NCI-H146 (cell line): ENCODE measurements at regions not wholly inside any gene's neighbourhood (a gene's known extent, or its start where the extent isn't known, plus 50 kb on each side); places are given as distances from the start of the nearest gene placed in this dataset.
"Not testable (repeated sequence)": the region's sequence is repeated elsewhere in the genome, so short reads cannot be mapped to it uniquely, and the experiment has no call there.

ENCODE experiments used
- DNase-seq: peaks from one replicate; lab custom pipeline; 2025; lab: John Stamatoyannopoulos, UW

DNA sequence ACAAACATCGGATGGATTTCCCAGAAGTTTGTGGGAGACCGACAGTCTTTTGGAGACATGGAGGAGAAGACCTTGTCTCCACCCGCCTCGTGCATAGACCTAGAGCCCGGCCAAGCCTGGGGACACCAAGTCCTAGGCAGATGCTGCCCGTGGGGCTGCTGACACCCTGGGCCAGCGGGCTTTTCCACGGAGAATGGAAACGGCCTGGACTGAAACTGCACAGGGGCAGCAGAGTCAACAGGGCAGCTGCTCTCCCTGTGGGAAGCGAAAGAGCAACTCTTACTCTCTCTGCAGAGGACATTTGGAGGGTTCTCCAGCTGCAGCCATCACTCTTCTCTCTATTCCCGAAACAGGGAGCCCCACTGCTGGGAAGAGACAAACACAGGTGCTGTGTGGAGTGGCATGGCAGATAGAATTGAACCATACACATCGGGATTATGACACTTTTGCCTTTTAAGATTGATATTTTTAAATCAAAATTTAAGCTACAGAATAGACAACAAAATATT, 401.2 kb downstream of the THBS2 start:
- DNase-seq = peak; percentile 52

DNA sequence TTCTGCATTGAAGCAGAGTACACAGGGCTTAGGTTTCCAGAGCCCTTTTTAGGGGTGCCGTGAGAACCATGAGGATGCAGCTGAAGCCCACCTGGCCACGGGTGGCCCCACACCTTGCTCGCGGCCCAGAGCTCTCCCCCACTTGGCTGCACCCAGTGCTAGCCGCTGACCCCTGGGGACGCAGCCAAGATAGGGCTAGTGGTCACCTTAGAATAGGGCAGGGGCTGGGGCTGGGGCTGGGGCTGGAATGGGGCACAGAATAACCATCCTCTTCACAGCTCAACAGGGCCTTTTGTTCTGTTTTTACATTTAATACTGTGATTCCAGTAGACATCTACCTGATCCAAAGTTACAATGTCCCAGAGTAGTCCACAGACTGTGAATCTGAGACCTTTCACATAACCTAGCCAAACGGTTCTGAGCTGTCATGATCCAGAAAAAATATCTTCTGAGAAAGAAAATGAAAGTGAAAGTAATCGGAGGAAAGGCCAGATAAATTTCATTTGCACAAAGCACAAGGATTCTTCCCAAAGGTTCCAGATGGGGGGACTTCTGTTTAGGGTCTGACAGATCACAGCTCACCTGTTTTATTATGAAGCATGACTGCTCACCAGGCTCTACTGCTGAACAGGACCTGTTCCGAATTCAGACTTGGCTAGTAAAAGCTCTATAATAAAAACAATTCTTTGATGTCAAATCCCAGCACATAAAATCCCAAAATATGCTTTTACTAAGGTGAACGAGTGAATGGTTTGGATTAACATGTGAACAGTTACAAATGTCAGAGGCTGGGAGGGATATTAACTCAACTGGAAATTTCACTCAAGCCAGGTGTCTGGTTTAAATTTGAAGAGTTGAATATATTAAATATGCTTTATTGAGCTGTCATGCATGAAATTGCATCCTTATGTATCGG, 401.9 kb downstream of the THBS2 start:
- no peak for DNase-seq

DNA sequence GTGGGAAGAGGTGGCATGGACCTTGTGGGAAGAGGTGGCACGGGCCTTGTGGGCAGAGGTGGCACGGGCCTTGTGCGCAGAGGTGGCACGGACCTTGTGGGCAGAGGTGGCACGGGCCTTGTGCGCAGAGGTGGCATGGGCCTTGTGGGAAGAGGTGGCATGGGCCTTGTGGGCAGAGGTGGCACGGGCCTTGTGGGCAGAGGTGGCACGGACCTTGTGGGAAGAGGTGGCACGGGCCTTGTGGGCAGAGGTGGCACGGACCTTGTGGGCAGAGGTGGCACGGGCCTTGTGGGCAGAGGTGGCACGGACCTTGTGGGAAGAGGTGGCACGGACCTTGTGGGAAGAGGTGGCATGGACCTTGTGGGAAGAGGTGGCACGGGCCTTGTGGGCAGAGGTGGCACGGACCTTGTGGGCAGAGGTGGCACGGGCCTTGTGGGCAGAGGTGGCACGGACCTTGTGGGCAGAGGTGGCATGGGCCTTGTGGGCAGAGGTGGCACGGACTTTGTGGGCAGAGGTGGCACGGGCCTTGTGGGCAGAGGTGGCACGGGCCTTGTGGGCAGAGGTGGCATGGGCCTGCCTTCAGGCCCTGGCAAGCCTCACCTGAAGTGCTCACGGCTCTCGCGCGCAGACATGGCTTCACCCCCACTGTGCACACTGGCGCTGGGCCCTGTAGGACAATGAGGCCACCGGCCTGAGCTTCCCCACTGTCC, 403.5 kb downstream of the THBS2 start:
- not testable (repeated sequence) for DNase-seq

DNA sequence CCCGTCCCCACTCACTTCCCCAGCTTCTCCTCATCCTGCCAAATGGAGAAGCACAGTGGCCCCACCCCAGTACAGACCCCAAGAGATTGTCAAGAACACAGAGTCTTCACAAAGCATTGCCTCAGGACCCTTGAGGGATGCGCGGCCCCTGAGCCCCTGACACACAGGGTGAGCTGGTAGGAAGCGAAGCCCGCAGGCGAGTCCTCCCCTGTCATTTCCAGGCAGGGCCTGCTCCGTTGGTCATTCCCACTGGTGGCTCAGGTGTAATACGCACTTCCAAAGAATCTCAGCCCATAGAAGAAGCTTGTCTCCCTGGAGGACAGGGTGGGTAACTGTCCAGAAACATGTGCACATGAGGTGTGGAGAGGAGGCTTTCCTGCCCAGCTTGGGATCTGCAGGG, 404.2 kb downstream of the THBS2 start:
- no peak for DNase-seq

DNA sequence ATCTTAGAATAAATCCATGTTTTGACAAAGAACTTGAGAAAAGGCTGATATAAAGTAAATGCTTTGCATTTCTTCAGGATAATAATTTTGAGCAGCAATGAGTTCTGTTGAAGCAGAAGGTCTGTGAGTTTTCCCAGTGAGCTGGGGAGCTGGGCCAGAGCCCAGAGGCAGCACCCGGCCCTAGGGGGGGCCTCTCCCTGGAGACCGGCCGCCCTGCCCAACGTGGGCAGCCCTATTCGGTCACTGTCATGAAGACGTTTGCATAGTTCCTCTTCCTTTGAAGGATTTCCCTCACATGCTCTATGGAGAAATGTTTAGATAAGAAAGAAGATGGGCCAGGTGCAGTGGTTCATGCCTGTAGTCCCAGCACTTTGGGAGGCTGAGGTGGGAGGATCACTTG, 404.8 kb downstream of the THBS2 start:
- no peak for DNase-seq

DNA sequence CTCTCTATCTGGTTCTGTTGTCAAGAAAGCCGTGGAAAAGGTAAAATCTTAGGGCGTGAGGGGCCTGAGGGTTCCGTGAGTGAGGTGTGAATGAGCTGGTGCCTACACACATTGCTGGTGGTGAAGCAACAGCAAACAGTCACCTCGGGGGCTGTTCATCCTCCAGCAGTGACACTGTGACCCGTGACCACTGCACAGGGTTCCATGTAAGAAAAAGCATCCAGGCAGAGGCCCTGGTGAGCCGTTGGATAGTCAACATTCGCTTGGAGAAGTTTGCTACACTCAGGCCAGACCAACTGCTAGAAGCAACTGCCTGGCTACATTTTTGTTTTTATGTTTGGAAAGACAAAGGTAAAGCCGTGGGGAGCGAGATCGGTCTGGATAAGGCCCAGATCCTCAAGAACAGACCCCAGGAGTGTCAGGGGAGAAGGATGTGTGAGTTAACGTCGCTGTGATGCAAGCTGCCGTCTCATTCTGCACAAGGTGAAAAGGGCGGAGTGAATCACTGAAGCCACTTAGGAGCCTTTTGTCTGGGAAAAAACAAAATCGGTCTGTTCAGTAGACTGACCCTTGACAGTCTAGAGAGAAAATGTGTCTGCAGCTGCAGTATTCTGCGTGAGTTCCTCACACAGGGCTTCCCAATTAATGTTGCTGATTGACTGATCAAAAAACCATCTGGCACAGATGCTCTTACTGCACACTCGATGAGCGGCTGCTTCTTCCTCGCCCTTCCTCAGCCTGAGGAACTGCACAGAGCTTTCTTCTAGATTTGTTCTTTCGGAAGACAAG, 404.0 kb downstream of the SMOC2 start:
- DNase-seq = peak; percentile 23

DNA sequence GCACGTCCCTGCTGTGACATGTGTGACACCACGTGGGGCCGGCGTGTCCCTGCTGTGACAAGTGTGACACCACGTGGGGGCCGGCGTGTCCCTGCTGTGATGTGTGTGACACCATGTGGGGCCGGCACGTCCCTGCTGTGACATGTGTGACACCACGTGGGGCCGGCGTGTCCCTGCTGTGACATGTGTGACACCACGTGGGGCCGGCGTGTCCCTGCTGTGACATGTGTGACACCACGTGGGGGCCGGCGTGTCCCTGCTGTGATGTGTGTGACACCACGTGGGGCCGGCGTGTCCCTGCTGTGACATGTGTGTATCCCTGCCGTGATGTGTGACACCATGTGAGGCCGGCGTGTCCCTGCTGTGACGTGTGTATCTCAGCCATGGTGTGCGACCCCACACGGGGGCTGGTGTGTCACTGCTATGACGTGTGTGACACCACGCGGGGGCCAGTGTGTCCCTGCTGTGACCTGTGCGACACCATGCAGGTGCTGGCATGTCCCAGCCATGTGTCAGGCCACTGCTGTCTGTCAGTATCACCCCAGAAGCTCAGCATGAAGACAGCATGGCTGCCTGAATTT, 401.7 kb downstream of the SMOC2 start:
- not testable (repeated sequence) for DNase-seq

DNA sequence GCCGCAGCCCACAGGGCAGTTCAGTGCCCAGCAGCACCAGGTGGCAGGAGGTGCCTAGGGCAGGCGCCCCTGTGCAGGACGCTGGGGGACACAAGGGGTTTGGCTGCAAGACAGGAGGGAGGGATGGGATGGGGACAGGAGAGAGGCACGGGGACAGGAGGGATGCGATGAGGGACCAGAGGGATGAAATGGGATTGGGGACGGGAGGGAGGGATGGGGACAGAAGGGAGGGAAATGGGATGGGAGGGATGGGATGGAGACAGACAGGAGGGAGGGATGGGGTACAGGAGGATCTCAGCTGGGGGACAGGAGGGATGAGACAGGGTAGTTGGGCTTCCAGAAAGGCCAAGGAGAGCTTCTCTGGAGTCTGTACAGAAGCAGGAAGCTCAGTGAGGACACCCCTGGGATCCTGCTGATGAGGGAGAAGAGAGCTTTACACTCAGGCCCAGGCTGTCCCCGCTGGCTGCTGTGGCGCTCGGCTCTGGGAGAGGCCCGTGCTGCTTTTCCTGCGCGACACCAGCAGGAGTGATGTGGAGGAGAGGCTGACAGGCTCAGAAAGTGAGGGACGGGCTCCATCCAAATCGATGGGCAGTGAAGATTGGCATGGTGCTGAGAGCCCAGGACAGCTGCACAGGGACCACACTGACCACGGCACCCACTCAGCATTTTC, 400.8 kb downstream of the SMOC2 start:
- no peak for DNase-seq

DNA sequence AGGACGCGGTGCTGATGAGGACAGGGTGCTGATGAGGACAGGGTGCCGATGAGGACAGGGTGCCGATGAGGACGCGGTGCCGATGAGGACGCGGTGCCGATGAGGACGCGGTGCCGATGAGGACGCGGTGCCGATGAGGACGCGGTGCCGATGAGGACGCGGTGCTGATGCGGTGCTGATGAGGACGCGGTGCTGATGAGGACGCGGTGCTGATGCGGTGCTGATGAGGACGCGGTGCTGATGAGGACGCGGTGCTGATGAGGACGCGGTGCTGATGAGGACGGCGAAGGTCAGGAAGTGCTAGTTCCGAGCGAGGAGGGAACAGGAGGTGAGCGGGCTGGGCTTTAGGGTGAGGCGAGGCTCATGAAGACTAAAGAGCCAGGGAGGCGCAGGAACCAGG, 399.9 kb downstream of the SMOC2 start:
- DNase-seq = not testable (repeated sequence)

DNA sequence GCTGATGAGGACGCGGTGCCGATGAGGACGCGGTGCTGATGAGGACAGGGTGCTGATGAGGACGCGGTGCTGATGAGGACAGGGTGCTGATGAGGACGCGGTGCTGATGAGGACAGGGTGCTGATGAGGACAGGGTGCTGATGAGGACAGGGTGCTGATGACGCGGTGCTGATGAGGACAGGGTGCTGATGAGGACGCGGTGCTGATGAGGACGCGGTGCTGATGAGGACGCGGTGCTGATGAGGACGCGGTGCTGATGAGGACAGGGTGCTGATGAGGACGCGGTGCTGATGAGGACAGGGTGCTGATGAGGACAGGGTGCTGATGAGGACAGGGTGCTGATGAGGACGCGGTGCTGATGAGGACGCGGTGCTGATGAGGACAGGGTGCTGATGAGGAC, 399.3 kb downstream of the SMOC2 start:
- not testable (repeated sequence) for DNase-seq

DNA sequence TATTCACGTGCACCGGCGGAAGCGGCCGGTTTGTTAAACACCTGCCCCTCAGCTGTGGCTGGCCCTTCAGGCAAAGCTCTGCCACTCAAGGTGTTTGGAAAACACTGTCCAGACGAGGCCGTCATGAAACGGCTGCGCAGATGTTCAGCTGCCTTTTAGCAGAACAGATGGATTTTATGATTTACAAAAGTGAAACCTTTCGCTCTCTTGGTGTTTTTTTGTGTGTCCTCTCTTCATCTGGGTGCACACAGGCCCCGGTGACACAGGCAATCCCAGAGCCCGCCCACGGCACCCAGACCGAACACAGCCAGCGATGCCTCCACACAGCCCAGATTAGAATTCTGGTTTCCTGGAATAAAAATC, 397.0 kb downstream of the SMOC2 start:
- peak; percentile 74 for DNase-seq

DNA sequence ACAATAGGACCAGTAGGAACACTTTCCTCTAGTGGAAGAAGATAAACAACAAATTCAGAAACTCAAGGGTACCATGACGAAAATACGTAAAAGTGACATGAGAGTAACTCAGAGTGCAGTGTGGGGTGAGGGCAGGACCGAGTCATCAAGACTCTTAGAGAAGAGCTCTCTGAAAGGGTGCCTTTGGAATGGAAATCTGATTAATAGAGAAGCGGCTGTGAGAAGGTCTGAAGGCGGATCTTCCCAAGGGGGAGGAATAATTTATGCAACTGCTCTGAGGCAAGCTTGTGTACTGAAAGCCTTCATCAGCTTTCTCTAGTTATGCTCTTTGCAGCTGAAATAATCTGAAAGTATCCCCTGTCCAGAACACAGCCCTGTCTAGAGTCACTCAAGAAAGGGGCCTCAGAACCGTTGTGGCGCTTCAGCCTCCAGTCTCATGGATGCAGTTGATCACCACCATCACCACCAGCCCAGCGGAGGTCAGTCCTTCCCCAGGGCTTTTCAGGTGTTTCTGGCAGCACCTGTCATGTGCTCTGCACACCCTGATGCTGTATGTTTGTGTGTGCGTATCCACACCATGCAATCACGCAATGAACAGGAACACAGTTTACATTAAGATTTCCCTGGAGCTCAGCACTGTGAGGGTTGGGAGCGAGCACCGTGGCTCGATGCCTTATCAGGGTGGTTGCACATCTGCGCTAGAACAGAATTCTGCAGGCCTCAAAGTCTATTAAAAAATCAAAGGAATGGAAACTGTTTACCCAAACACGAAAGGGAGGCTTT, 396.5 kb downstream of the SMOC2 start:
- peak; percentile 74 for DNase-seq

DNA sequence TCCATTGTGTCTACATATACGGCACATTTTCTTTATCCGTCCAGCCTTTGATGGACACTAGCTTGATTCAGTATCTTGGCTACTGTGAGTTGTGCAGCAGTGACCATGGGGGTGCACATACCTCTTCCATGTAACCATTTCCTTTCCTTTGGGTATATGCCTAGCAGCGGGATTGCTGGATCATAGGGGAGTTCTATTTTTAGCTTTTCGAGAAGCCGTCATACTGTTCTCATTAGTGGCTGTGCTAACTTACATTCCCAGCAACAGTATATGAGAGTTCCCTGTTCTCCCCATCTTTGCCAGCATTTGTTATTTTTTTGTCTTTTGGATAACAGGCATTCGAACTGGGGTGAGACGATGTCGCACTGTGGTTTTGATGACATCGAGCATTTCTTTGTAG, 395.0 kb downstream of the SMOC2 start:
- no peak for DNase-seq

DNA sequence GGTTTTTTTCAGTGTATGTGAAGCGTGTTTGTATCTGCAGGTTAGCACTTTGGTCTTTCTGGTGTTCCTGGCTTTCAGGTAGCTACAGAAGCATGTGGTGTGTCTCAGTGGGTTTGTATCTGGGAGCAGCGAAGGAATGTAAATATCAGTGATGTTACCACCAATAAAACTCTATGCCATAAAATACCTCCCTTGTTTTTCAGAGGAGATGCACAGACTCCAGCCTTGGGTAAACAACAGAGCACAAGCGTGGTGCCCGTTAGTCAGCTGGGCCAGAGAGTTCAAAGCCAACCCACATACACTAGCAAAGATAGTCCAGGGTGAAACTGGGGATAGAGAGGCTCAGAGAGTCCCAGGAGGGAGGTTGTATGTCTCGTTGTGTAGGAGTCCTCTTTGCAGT, 393.8 kb downstream of the SMOC2 start:
- no peak for DNase-seq

DNA sequence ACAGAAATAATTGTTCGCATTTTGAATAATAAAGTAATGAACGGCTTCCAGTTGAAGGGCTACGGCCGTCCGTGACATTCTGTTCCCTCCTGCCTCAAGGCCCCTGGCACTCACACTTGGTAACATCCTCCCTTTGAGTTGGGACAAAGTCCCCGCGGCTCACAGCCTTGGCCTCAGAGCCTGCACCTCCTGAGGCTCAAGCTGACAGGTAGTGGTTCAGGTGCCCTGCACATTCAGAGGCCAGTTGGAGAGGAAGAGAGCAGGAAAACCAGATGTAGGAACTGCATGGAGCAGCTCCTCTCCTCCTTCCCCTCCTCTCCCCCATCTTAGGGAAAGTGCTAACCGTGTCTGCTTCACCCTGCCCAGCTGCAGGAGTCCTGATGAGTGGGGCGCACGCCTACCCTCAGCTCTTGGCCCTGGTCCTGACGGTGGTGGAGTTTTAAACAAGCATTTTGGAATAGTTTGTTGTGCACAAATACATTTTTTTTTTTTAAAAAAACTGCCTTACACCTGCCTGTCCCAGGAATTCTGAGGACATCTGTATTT, 393.1 kb downstream of the SMOC2 start:
- DNase-seq = no peak

DNA sequence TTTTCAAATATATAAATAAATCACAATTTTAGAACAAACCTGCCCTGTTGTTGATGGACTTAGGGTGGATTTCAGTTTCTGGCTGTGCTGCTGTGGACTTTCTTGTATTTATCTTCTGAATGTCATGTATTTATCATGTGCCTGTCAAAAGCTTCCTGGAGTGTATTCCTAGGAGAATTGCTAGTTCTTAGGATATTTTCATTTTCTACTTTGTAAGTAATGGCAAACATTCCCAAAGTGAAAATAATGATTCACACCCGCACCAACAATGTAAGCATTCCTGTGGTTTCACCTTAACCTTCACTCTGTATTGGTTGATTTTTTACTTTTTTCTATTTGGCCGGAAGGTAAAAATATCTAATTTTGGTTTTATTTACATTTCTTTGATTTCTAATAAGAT, 387.8 kb downstream of the SMOC2 start:
- DNase-seq = no peak

DNA sequence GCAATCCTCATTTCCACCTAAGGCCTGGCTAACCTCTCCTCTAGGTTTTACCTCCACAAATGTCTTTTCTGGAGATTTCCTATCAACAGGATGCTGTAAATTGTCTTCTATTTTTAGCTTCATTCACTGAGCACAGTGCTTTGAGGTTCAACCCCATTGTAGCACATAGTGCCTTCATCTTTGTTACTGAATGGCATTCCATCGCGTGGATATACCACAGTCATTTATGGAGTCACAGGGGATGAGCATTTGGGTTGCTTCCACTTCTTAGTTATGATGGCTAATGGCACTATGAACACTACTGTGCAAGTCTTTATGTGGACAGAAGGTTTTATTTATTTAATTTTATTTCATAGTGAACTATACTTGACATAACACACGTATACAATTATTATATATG, 387.1 kb downstream of the SMOC2 start:
- no peak for DNase-seq

DNA sequence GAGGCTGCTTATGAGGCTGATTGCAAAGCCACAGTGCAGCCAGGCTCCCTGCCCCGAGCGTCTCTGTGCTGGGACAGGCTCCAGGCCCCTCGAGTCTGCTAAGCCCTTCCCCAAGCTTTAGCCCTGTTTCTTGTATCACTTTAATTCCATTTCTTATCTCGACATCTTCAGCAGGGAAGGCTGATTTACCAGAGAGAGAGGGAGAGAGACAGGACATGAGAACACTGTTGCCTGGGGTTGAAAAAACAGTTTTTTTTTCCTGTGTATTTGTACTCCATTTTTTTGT, 386.5 kb downstream of the SMOC2 start:
- DNase-seq = no peak

DNA sequence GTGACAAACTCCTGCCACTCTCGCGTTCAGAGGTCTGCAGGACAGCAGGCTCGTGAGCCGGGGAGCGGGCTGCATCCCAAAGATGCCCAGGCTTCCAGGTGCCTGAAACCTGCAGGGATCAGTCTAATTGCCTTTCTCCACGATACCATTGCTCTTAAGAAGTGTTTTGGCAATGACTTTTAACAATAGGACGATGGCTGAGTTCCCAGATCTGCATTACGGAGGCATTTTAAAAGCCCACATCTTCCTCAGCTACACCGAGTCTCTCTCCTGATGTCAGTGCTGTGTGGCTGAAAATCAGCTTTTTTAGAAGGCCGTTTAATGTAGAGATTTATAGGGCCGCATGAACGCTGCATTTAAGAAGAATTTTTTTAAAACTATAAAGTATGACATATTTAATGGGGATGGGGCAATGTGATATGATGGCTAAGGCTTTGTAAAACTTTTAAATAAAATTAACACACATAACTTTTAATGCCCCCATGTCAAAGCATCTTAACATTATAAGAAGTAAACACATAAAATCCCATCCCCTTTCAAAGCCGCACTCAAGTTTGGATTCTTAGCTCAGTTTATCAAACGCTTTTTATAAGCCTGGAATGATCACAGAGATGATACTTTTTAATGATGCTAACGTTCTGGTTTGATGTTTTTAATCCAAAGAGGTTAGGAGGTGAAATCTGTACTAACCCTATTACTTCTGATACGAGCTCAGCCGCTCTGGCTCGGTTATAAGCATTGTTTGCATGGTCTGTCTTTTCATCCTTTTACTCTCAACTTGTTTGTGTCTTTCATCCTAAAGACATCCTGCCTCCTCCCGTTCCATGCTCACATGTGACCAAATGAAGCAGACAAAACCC, 386.0 kb downstream of the SMOC2 start:
- DNase-seq = no peak

DNA sequence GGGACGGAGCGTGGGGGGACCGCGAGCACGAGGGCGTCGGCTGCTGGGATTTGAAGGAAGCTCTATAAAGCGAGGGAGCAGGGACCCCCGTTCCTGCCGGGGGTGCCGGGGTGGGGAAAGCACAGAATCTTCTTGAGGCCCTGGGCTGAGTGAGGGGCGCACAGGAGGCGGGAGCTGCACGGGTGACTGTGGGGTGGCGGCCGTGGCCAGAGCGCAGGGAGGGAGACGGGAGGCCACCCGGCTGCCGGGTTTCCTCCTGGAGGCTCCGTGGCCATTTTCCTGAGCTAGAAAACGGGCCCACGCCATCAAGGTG, 385.1 kb downstream of the SMOC2 start:
- DNase-seq = no peak
